ENCODE measurements at regions not wholly inside any gene's neighbourhood (a gene's known extent, or its start where the extent isn't known, plus 50 kb on each side); places are given as distances from the start of the nearest gene placed in this dataset.
A peak's percentile ranks its signal among the peaks of the same experiment; 100 is the strongest.

- whole genome bisulfite sequencing, 4 donors = 83 to 88% (median 87%) methylated on average over 12 of the region's 12 CpGs
- no peak for DNase-seq
- Histone ChIP-seq H3K27me3 (no peaks in the 10 kb centered on the region), H3K9me3 (peaks cover 0 to 4% (median 0%) of the 10 kb centered on the region in 12 donors), H3K4me1 (peaks cover 0 to 26% (median 10%) of the 10 kb centered on the region in 12 donors), H3K36me3 (no peaks in the 10 kb centered on the region), H3K4me3 (no peak overlapping the region), H3K27ac (no peak overlapping the region)
- ATAC-seq = no peak
- intact Hi-C loops (cut with DNase I) = loop anchor here in 8 of 10 donors (2.0 to 10.0 kb wide), 7 partner anchors 88 to 317 kb away; no protein-coding TSS in a partner anchor
- TF ChIP-seq CTCF (IDR thresholded peaks at IDR 0.05) (no peak), POLR2A (IDR thresholded peaks at IDR 0.05) (no peak)
Observed at GRCh38 chr6:157755032-157755745, 67.9 kb upstream of the SNX9 start.

- ATAC-seq (no peak), DNase-seq (no peak)
- Histone ChIP-seq H3K4me3 (no peak overlapping the region), H3K4me1 (peaks cover 0 to 32% (median 10%) of the 10 kb centered on the region in 12 donors), H3K27me3 (no peaks in the 10 kb centered on the region), H3K9me3 (peaks cover 0 to 4% (median 0%) of the 10 kb centered on the region in 12 donors), H3K27ac (no peak overlapping the region), H3K36me3 (no peaks in the 10 kb centered on the region)
- 90 to 98% (median 95%) methylated on average over 3 of the region's 3 CpGs for WGBS, 4 donors
- intact Hi-C loops (cut with DNase I) = loop anchor here (2.0 to 10.0 kb wide), 8 partner anchors 89 to 317 kb away; no protein-coding TSS in a partner anchor
- TF ChIP-seq POLR2A (IDR thresholded peaks at IDR 0.05) = no peak
- no peak for TF ChIP-seq CTCF (IDR thresholded peaks at IDR 0.05)
Observed at GRCh38 chr6:157755746-157756411, 67.2 kb upstream of the SNX9 start.

- DNase-seq (peak; percentile 85 to 92 (median 87)), ATAC-seq (peak; percentile 84 to 91 (median 88))
- Histone ChIP-seq H3K27me3 (no peaks in the 10 kb centered on the region), H3K9me3 (peaks cover 0 to 4% (median 0%) of the 10 kb centered on the region in 12 donors), H3K4me3 (peak overlapping the region in 1 of 12 donors; percentile 4), H3K4me1 (peaks cover 0 to 42% (median 13%) of the 10 kb centered on the region in 12 donors), H3K36me3 (no peaks in the 10 kb centered on the region), H3K27ac (peak overlapping the region in 3 of 12 donors; percentile 8 to 48 (median 45))
- 23 to 28% (median 27%) methylated on average over 17 to 19 of the region's 19 CpGs for WGBS, 4 donors
- intact Hi-C loops (cut with DNase I) = loop anchor here (2.0 to 10.0 kb wide), 8 partner anchors 90 to 316 kb away; no protein-coding TSS in a partner anchor
- peak; percentile 77 to 88 (median 82) for TF ChIP-seq CTCF (IDR thresholded peaks at IDR 0.05)
- TF ChIP-seq POLR2A (IDR thresholded peaks at IDR 0.05) = no peak
Observed at GRCh38 chr6:157756708-157757429, 66.2 kb upstream of the SNX9 start.
